ENCODE measurements at regions not wholly inside any gene's neighbourhood (a gene's known extent, or its start where the extent isn't known, plus 50 kb on each side); places are given as distances from the start of the nearest gene placed in this dataset.

GRCh38 chr9:81477669-81478068, 211.7 kb downstream of the TLE1 start:
- Histone ChIP-seq H3K9me3 (no peaks in the 10 kb centered on the region), H3K4me3 (no peak overlapping the region), H3K27ac (no peak overlapping the region), H3K4me1 (no peaks in the 10 kb centered on the region), H3K36me3 (replicated peaks in 1 of 2; ENCODE audit: insufficient read depth in 1 of 2, low read depth in 2 of 2) (no peaks in the 10 kb centered on the region), H3K27me3 (no peaks in the 10 kb centered on the region)
- intact Hi-C loops (cut with DNase I): no loop called here
- TF ChIP-seq CTCF (IDR thresholded peaks at IDR 0.05) (no peak), POLR2A (IDR thresholded peaks at IDR 0.05) (no peak)
- ATAC-seq (no peak), DNase-seq (no peak)
- 66 to 75% methylated on average over 2 of the region's 2 CpGs for WGBS, 2 donors

- no peak for ATAC-seq
- WGBS, 2 donors: 74 to 83% methylated on average over 6 of the region's 6 CpGs
- no peaks in the 10 kb centered on the region for H3K9me3 ChIP-seq
Measured at GRCh38 chr9:81476813-81477490, 212.4 kb downstream of the TLE1 start.

GRCh38 chr9:81474792-81475191, 214.6 kb downstream of the TLE1 start:
- ATAC-seq (no peak), DNase-seq (no peak)
- WGBS, 2 donors: 74 to 77% methylated on average over 5 of the region's 5 CpGs
- no peak overlapping the region for H3K4me3 ChIP-seq
- H3K9me3 ChIP-seq: no peaks in the 10 kb centered on the region
- TF ChIP-seq CTCF (IDR thresholded peaks at IDR 0.05): no peak
- no peak for TF ChIP-seq POLR2A (IDR thresholded peaks at IDR 0.05)
- intact Hi-C loops (cut with DNase I): no loop called here
- no peaks in the 10 kb centered on the region for H3K36me3 ChIP-seq (replicated peaks in 1 of 2; ENCODE audit: insufficient read depth in 1 of 2, low read depth in 2 of 2)
- no peaks in the 10 kb centered on the region for H3K4me1 ChIP-seq
- no peak overlapping the region for H3K27ac ChIP-seq
- H3K27me3 ChIP-seq: no peaks in the 10 kb centered on the region

More at GRCh38 chr9:81476813-81477490, 212.4 kb downstream of the TLE1 start:
- Histone ChIP-seq H3K36me3 (replicated peaks in 1 of 2; ENCODE audit: insufficient read depth in 1 of 2, low read depth in 2 of 2) (no peaks in the 10 kb centered on the region), H3K27ac (no peak overlapping the region), H3K4me1 (no peaks in the 10 kb centered on the region), H3K27me3 (no peaks in the 10 kb centered on the region), H3K4me3 (no peak overlapping the region)
- no peak for DNase-seq
- TF ChIP-seq POLR2A (IDR thresholded peaks at IDR 0.05) (no peak), CTCF (IDR thresholded peaks at IDR 0.05) (no peak)
- intact Hi-C loops (cut with DNase I): no loop called here

GRCh38 chr9:81474125-81474524, 215.2 kb downstream of the TLE1 start:
- H3K4me1 ChIP-seq: no peaks in the 10 kb centered on the region
- no peak overlapping the region for H3K4me3 ChIP-seq
- DNase-seq (no peak), ATAC-seq (no peak)
- H3K36me3 ChIP-seq (replicated peaks in 1 of 2; ENCODE audit: insufficient read depth in 1 of 2, low read depth in 2 of 2): no peaks in the 10 kb centered on the region
- intact Hi-C loops (cut with DNase I): no loop called here
- WGBS, 2 donors: 29 to 35% methylated on average over 3 of the region's 3 CpGs
- H3K27me3 ChIP-seq: no peaks in the 10 kb centered on the region
- H3K27ac ChIP-seq: no peak overlapping the region
- H3K9me3 ChIP-seq: no peaks in the 10 kb centered on the region
- TF ChIP-seq CTCF (IDR thresholded peaks at IDR 0.05) (no peak), POLR2A (IDR thresholded peaks at IDR 0.05) (no peak)

- DNase-seq (no peak), ATAC-seq (no peak)
- H3K4me1 ChIP-seq: no peaks in the 10 kb centered on the region
- WGBS, 2 donors: 38 to 55% methylated on average over 1 of the region's 1 CpG
- no peak overlapping the region for H3K4me3 ChIP-seq
- H3K36me3 ChIP-seq (replicated peaks in 1 of 2; ENCODE audit: insufficient read depth in 1 of 2, low read depth in 2 of 2): no peaks in the 10 kb centered on the region
- no peaks in the 10 kb centered on the region for H3K27me3 ChIP-seq
- H3K27ac ChIP-seq: no peak overlapping the region
- no peaks in the 10 kb centered on the region for H3K9me3 ChIP-seq
- intact Hi-C loops (cut with DNase I): no loop called here
- TF ChIP-seq POLR2A (IDR thresholded peaks at IDR 0.05) (no peak), CTCF (IDR thresholded peaks at IDR 0.05) (no peak)
Measured at GRCh38 chr9:81473708-81474107, 215.6 kb downstream of the TLE1 start.

All from body of pancreas (tissue), 4 donors.